Heart left ventricle (tissue), 16 donors: ENCODE measurements at regions not wholly inside any gene's neighbourhood (a gene's known extent, or its start where the extent isn't known, plus 50 kb on each side); places are given as distances from the start of the nearest gene placed in this dataset.
A peak's percentile ranks its signal among the peaks of the same experiment; 100 is the strongest.

Experiments used
- ATAC-seq, 4 donors: fragments of 200-7000 bp; cut with Tn5 transposase; one replicate each; pipeline ENCODE4 v1.9.1; 2020 to 2022; ENCODE audit warnings: moderate library complexity in 4 of 4, mild to moderate bottlenecking in 3 of 4, moderate number of reproducible peaks in 1 of 4
- DNase-seq, 5 donors: peaks; one replicate each; pipeline ENCODE4 v3.0.0-alpha.2; 2020
- H3K27ac ChIP-seq, 12 donors: fragments of 200-600 bp; sonication (generic) in 4 of 12; one replicate each; pipeline versions ENCODE4 v1.5.0 to v1.8.0; 2016 to 2022; ENCODE audit warnings: mild to moderate bottlenecking in 2 of 12
- H3K27me3 ChIP-seq, 9 donors: fragments of 200-600 bp; sonication (generic) in 2 of 9; one replicate each; pipeline versions ENCODE4 v1.5.1 to v1.8.0; 2016 to 2022; ENCODE audit warnings: mild to moderate bottlenecking in 3 of 9
- H3K36me3 ChIP-seq, 9 donors: fragments of 200-600 bp; sonication (generic) in 2 of 9; one replicate each; pipeline versions ENCODE4 v1.5.0 to v1.8.0; 2018 to 2022; ENCODE audit warnings: mild to moderate bottlenecking in 2 of 9
- H3K4me1 ChIP-seq, 12 donors: fragments of 200-600 bp; sonication (generic) in 4 of 12; one replicate each; pipeline versions ENCODE4 v1.5.0 to v1.8.0; 2016 to 2022; ENCODE audit warnings: mild to moderate bottlenecking in 3 of 12
- H3K4me3 ChIP-seq, 12 donors: fragments of 200-600 bp; sonication (generic) in 4 of 12; one replicate each; pipeline versions ENCODE4 v1.5.0 to v1.8.0; 2017 to 2022; ENCODE audit warnings: mild to moderate bottlenecking in 9 of 12, moderate library complexity in 4 of 12
- H3K9me3 ChIP-seq, 12 donors: fragments of 200-600 bp; sonication (generic) in 4 of 12; one replicate each; pipeline versions ENCODE4 v1.5.0 to v1.8.0; 2016 to 2022; ENCODE audit warnings: mild to moderate bottlenecking in 1 of 12
- CTCF ChIP-seq, 12 donors: fragments of 200-600 bp; sonication (generic) in 4 of 12; IDR thresholded peaks; one replicate each; pipeline versions ENCODE4 v1.5.0 to v1.8.0; 2018 to 2022; ENCODE audit warnings: antibody characterized with exemption in 12 of 12, mild to moderate bottlenecking in 5 of 12
- POLR2A ChIP-seq, 2 donors: fragments of 450-650 bp; IDR thresholded peaks; one replicate each; pipeline ENCODE4 v1.6.1; 2017; ENCODE audit warnings: antibody characterized with exemption in 2 of 2, mild to moderate bottlenecking in 2 of 2, moderate library complexity in 2 of 2
- WGBS, 4 donors: extraction: QIAGEN DNeasy Blood & Tissue Kit in 2 of 4; methylation state at CpG; one replicate each; pipeline versions ENCODE4 v1.1.5 to v1.1.7; 2013 to 2018; 5-methylcytosine and 5-hydroxymethylcytosine counted together
- intact Hi-C, 10 donors: fragments of 100-400 bp; cut with DNase I; formaldehyde crosslinking; loops; one replicate each; pipeline versions ENCODE4 v1.11.1 to v1.14.2; 2022
- donor health status: ischemic (EF 13 %, LVEDD 7.1; RV severe dilation, severe dysfunction).
- donor health status: healthy with polysubstance abuse.
- donor health status: DM: no; HTN: yes; CAD: no.
- donor health status: DM: no; HTN: no; CAD: no.
- donor health status: ischemic (EF 25% LVEDD 6.9; RV normal size, moderate dysfunction).
- donor health status: ischemic (EF 25% LVEDD 5.7; RV mildly dilated, moderate dysfunction).
- donor health status: healthy.
- donor health status: DM: yes; HTN: yes; CAD: no.
- donor health status: ischemic (EF 35%, LVEDD 5.7; RV mildly dilated, moderate dysfunction).
- donor health status: nonischemic (EF 11% LVEDD 7.7; RV severe dilation, severe dysfunction).
- donor health status: DM: yes; HTN: yes; CAD: no.
- donor health status: PGD.
- donor health status: ischemic (EF 29% LVEDD 5.4; RV normal size, mild dysfunction).
- donor health status: nonischemic (EF 23%, LVEDD 6.1; RV moderate dilation, normal function).

GRCh38 chr7:153522261-153522660, 529.9 kb upstream of the DPP6 start:
- no peak for TF ChIP-seq POLR2A (IDR thresholded peaks at IDR 0.05)
- Histone ChIP-seq H3K27ac (peak overlapping the region in 2 of 12 donors; percentile 16 to 79), H3K27me3 (no peaks in the 10 kb centered on the region), H3K4me1 (no peaks in the 10 kb centered on the region), H3K4me3 (no peak overlapping the region), H3K36me3 (no peaks in the 10 kb centered on the region), H3K9me3 (peaks cover 0 to 4% (median 0%) of the 10 kb centered on the region in 12 donors)
- 50 to 66% (median 55%) methylated on average over 5 of the region's 5 CpGs for WGBS, 4 donors
- intact Hi-C loops, result loop anchor here in 1 of 10 donors (5.0 kb wide), 1 partner anchor 50 kb away; no protein-coding TSS in a partner anchor
- DNase-seq (no peak), ATAC-seq (peak in 2 of 4 donors; percentile 41 to 51)

DNA sequence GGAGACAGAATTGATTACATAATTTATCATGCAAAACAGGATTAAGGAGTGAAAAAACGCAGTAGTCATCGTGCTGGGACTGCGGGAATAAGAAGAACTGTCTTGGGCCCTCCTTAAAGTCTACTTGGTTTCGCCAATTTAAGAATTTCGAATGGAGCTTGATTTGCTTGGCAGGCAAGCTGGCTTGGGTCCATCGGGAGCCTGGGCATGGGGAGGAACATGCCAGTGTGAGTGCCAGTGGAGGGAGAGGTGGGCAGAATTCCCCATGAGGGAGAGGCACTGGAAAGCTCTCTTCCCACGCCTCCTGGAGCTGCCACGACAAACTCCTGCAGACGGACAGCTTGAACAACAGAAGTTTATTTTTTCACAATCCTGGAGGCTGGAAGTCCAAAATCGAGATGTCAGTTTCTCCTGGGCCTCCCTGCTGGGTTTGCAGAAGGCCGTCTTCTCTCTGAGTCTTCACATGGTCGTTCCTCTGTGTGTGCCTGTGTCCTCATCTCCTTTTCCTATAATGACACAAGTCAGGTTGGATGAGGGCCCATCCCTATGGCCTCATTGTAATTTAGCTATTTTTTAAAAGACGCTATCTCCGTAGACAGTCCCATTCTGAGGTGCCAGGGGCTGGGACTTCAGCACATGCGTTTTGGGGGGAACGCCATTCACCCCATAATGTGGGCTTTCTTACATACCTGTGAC, 528.7 kb upstream of the DPP6 start:
- H3K27ac ChIP-seq, result peak overlapping the region in 7 of 12 donors; percentile 20 to 79 (median 30)
- ATAC-seq (peak in 2 of 4 donors; percentile 41 to 57), DNase-seq (peak in 1 of 5 donors; percentile 37)
- no peaks in the 10 kb centered on the region for H3K36me3 ChIP-seq
- no peak overlapping the region for H3K4me3 ChIP-seq
- H3K9me3 ChIP-seq, result peaks cover 0 to 2% (median 0%) of the 10 kb centered on the region in 12 donors
- no peak for TF ChIP-seq POLR2A (IDR thresholded peaks at IDR 0.05)
- no peak for TF ChIP-seq CTCF (IDR thresholded peaks at IDR 0.05)
- intact Hi-C loops, result loop anchor here in 1 of 10 donors (2.0 to 5.0 kb wide), 2 partner anchors 51 to 133 kb away; no protein-coding TSS in a partner anchor
- no peaks in the 10 kb centered on the region for H3K4me1 ChIP-seq
- WGBS, 4 donors, result 67 to 77% (median 76%) methylated on average over 16 of the region's 16 CpGs
- H3K27me3 ChIP-seq, result no peaks in the 10 kb centered on the region

- ATAC-seq, result peak; percentile 84 to 89 (median 87)
- Histone ChIP-seq H3K4me3 (no peak overlapping the region), H3K27ac (peak overlapping the region in 5 of 12 donors; percentile 20 to 79 (median 39)), H3K27me3 (no peaks in the 10 kb centered on the region), H3K9me3 (peaks cover 0 to 2% (median 0%) of the 10 kb centered on the region in 12 donors), H3K4me1 (no peaks in the 10 kb centered on the region), H3K36me3 (no peaks in the 10 kb centered on the region)
- TF ChIP-seq POLR2A (IDR thresholded peaks at IDR 0.05) (no peak), CTCF (IDR thresholded peaks at IDR 0.05) (no peak)
- WGBS, 4 donors, result 13 to 26% (median 24%) methylated on average over 8 to 9 of the region's 9 CpGs
- peak in 1 of 5 donors; percentile 60 for DNase-seq
- intact Hi-C loops, result loop anchor here in 1 of 10 donors (2.0 to 5.0 kb wide), 2 partner anchors 52 to 133 kb away; no protein-coding TSS in a partner anchor
These were observed 528.1 kb upstream of the DPP6 start for GRCh38 chr7:153524070-153524601.

DNA sequence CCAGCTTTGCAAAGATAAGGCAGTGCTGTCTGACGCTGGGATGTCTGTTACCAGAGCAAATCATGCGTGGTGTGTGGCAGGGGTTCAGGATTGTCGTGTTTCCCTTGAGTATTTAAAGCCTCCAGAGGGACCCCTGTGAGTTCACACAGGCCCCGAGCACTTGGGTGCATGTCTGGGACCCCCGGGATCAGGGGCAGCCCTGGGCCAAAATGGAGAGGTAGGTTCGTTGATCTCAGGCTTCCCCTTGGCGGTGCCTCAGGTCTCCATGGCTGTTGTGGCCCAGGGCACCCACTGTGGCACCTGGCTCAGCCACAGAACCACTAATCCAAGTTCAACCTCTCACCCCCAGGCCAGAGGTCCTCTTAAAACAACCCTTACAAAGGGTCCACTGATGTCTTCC, 523.1 kb upstream of the DPP6 start:
- no peaks in the 10 kb centered on the region for H3K27me3 ChIP-seq
- DNase-seq (no peak), ATAC-seq (no peak)
- H3K4me3 ChIP-seq, result no peak overlapping the region
- intact Hi-C loops, result no loop called here
- no peak overlapping the region for H3K27ac ChIP-seq
- 61 to 63% (median 61%) methylated on average over 3 to 7 of the region's 7 CpGs for WGBS, 4 donors
- no peaks in the 10 kb centered on the region for H3K4me1 ChIP-seq
- H3K36me3 ChIP-seq, result no peaks in the 10 kb centered on the region
- H3K9me3 ChIP-seq, result peaks cover 0 to 11% (median 0%) of the 10 kb centered on the region in 12 donors
- no peak for TF ChIP-seq POLR2A (IDR thresholded peaks at IDR 0.05)
- TF ChIP-seq CTCF (IDR thresholded peaks at IDR 0.05), result no peak
